H9 (cell line): ENCODE measurements at regions not wholly inside any gene's neighbourhood (a gene's known extent, or its start where the extent isn't known, plus 50 kb on each side); places are given as distances from the start of the nearest gene placed in this dataset.

Experiments
- DNase-seq: peaks from one replicate; pipeline ENCODE4 v3.0.0-alpha.2; 2017
- H2AFZ ChIP-seq: one replicate; pipeline ENCODE4 v1.6.1; 2013; ENCODE audit warnings: mild to moderate bottlenecking, low read length, control low read depth, moderate library complexity
- H2AK5ac ChIP-seq: 2 replicates; pipeline ENCODE4 v1.6.1; 2013; ENCODE audit warnings: low read length, control low read depth, mixed read lengths; ENCODE audit not compliant: insufficient read length
- H2BK120ac ChIP-seq: one replicate; pipeline ENCODE4 v1.6.1; 2013; ENCODE audit warnings: low read depth, mild to moderate bottlenecking, low read length, control low read depth, inconsistent platforms; ENCODE audit not compliant: poor library complexity, severe bottlenecking
- H2BK12ac ChIP-seq: 2 replicates; pipeline ENCODE4 v1.6.1; 2013; ENCODE audit warnings: low read length, control low read depth, mixed read lengths, low read depth; ENCODE audit not compliant: insufficient read length
- H2BK15ac ChIP-seq: 2 replicates; pipeline ENCODE4 v1.6.1; 2013; ENCODE audit warnings: low read depth, low read length, control low read depth
- H2BK20ac ChIP-seq: one replicate; pipeline ENCODE4 v1.6.1; 2013; ENCODE audit warnings: low read depth, mild to moderate bottlenecking, low read length, control low read depth, inconsistent platforms; ENCODE audit not compliant: poor library complexity, severe bottlenecking
- H2BK5ac ChIP-seq: 2 replicates; pipeline ENCODE4 v1.6.1; 2013; ENCODE audit warnings: low read length, control low read depth, mixed read lengths; ENCODE audit not compliant: insufficient read length
- H3K14ac ChIP-seq: 2 replicates; pipeline ENCODE4 v1.6.1; 2013; ENCODE audit warnings: low read length, control low read depth; ENCODE audit not compliant: insufficient read depth
- H3K18ac ChIP-seq: 2 replicates; pipeline ENCODE4 v1.6.1; 2013; ENCODE audit warnings: low read depth, mild to moderate bottlenecking, mixed read lengths, low read length, control low read depth; ENCODE audit not compliant: insufficient read length
- H3K23ac ChIP-seq: 2 replicates; pipeline ENCODE4 v1.6.1; 2013; ENCODE audit warnings: low read length, control low read depth, mixed read lengths, low read depth; ENCODE audit not compliant: insufficient read length
- H3K23me2 ChIP-seq: 2 replicates; pipeline ENCODE4 v1.6.1; 2013; ENCODE audit warnings: low read depth, mild to moderate bottlenecking, mixed read lengths, low read length, control low read depth; ENCODE audit not compliant: insufficient read length, poor library complexity, severe bottlenecking
- H3K27ac ChIP-seq: 2 replicates; pipeline ENCODE4 v1.5.1; 2013; ENCODE audit warnings: low read length, control low read depth, mixed read lengths, low read depth; ENCODE audit not compliant: insufficient read length
- H3K27me3 ChIP-seq: 2 replicates; pipeline ENCODE4 v1.6.1; 2013; ENCODE audit warnings: low read length, control low read depth, inconsistent platforms; ENCODE audit not compliant: insufficient read depth
- H3K4ac ChIP-seq: 2 replicates; pipeline ENCODE4 v1.6.1; 2013; ENCODE audit warnings: low read depth, mild to moderate bottlenecking, control low read depth, inconsistent platforms, low read length, moderate library complexity
- H3K4me1 ChIP-seq: 2 replicates; pipeline ENCODE4 v1.6.1; 2013; ENCODE audit warnings: low read length, control low read depth, inconsistent platforms; ENCODE audit not compliant: insufficient read depth
- H3K4me2 ChIP-seq: 2 replicates; pipeline ENCODE4 v1.6.1; 2013; ENCODE audit warnings: low read length, control low read depth, mixed read lengths; ENCODE audit not compliant: insufficient read length, insufficient read depth
- H3K56ac ChIP-seq: 2 replicates; pipeline ENCODE4 v1.6.1; 2013; ENCODE audit warnings: low read depth, mild to moderate bottlenecking, mixed read lengths, low read length, control low read depth; ENCODE audit not compliant: insufficient read length
- H3K79me1 ChIP-seq: 2 replicates; pipeline ENCODE4 v1.6.1; 2013; ENCODE audit warnings: low read depth, mild to moderate bottlenecking, moderate library complexity, low read length, control low read depth, inconsistent platforms; ENCODE audit not compliant: insufficient read depth, poor library complexity, severe bottlenecking
- H3K79me2 ChIP-seq: 2 replicates; pipeline ENCODE4 v1.6.1; 2013; ENCODE audit warnings: low read length, control low read depth, inconsistent platforms; ENCODE audit not compliant: insufficient read depth
- H3K9ac ChIP-seq: 2 replicates; pipeline ENCODE4 v1.6.1; 2013; ENCODE audit warnings: low read length, control low read depth, mixed read lengths; ENCODE audit not compliant: insufficient read length; ENCODE audit errors: extremely low read depth
- H3K9me3 ChIP-seq: one replicate; pipeline ENCODE4 v1.6.1; 2013; ENCODE audit warnings: low read depth, low read length, inconsistent platforms; ENCODE audit not compliant: control insufficient read depth
- H3T11ph ChIP-seq: one replicate; pipeline ENCODE4 v1.6.1; 2013; ENCODE audit warnings: mild to moderate bottlenecking, low read length, control low read depth, inconsistent platforms
- H4K20me1 ChIP-seq: one replicate; pipeline ENCODE4 v1.6.1; 2013; ENCODE audit not compliant: control insufficient read depth, insufficient read length, insufficient read depth
- H4K5ac ChIP-seq: 2 replicates; pipeline ENCODE4 v1.6.1; 2013; ENCODE audit warnings: low read depth, mild to moderate bottlenecking, mixed read lengths, low read length, control low read depth; ENCODE audit not compliant: insufficient read length
- H4K8ac ChIP-seq: replicated peaks from 2 replicates; pipeline ENCODE4 v1.6.1; 2013; ENCODE audit warnings: low read length, control low read depth, mixed read lengths, low read depth; ENCODE audit not compliant: insufficient read length
- H4K91ac ChIP-seq: 2 replicates; pipeline ENCODE4 v1.6.1; 2013; ENCODE audit warnings: low read depth, mild to moderate bottlenecking, moderate library complexity, mixed read lengths, low read length, control low read depth; ENCODE audit not compliant: insufficient read length
- H3K27ac Mint-ChIP-seq, 3 experiments: 2 replicates in 2 of 3; 3 replicates in 1 of 3; pipeline ENCODE4 v1.8.0; 2020 to 2021; ENCODE audit warnings: mixed read lengths in 3 of 3, mild to moderate bottlenecking in 1 of 3, moderate library complexity in 1 of 3
- H3K27me3 Mint-ChIP-seq: 2 replicates; pipeline ENCODE4 v1.8.0; 2021; ENCODE audit warnings: low read depth, mild to moderate bottlenecking, moderate library complexity, mixed read lengths
- H3K36me3 Mint-ChIP-seq, 3 experiments: 2 replicates in 2 of 3; 3 replicates in 1 of 3; pipeline ENCODE4 v1.8.0; 2020 to 2021; ENCODE audit warnings: low read depth in 3 of 3, mixed read lengths in 3 of 3; ENCODE audit not compliant: insufficient read depth in 1 of 3
- H3K4me1 Mint-ChIP-seq, 2 experiments: 2 replicates each; pipeline ENCODE4 v1.8.0; 2020; ENCODE audit warnings: mixed read lengths in 2 of 2
- H3K4me3 Mint-ChIP-seq, 2 experiments: 2 replicates in 1 of 2; 3 replicates in 1 of 2; pipeline ENCODE4 v1.8.0; 2020 to 2021; ENCODE audit warnings: mild to moderate bottlenecking in 2 of 2, mixed read lengths in 2 of 2, moderate library complexity in 1 of 2
- H3K9me3 Mint-ChIP-seq, 2 experiments: 2 replicates in 1 of 2; 3 replicates in 1 of 2; pipeline ENCODE4 v1.8.0; 2020; ENCODE audit warnings: mild to moderate bottlenecking in 2 of 2, mixed read lengths in 2 of 2, moderate library complexity in 1 of 2
- WGBS: extraction: QIAGEN DNeasy Blood & Tissue Kit; methylation state at CpG from one replicate; pipeline ENCODE4 v1.1.7; 2013; ENCODE audit warnings: missing lambda C conversion rate, low lambda C conversion rate, mixed read lengths; ENCODE audit not compliant: insufficient read length; ENCODE audit errors: extremely low coverage; 5-methylcytosine and 5-hydroxymethylcytosine counted together
- TF ChIP-seq, protein P1 (sequence below): fragments of 200-600 bp; sonication (generic); conservative IDR thresholded peaks from 3 replicates; pipeline ENCODE4 v1.8.0; 2021; ENCODE audit warnings: antibody characterized with exemption, mild to moderate bottlenecking

DNA sequence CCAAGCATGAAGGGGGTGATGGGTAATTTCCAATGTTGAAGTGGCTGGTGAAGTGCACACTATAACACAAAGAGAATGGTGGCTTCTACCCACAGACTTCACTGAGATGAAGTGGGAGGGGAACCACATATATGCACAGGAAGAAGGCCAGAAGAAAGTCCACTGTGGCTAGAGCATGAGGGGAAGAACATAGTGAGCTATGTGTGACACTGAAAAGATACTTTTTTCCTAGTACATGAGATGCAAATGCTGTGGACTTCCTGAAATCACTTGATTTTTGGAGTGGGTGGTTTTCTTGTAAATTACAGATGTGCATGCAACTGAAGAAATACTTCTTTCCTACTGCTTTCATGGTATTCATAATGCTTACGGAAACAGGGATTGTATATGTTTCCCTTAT is 115.6 kb upstream of the PHYHIPL start:
- no peaks in the 10 kb centered on the region for H3K9me3 ChIP-seq
- no peak overlapping the region for H3K18ac ChIP-seq
- no peak overlapping the region for H2BK120ac ChIP-seq
- H2AFZ ChIP-seq = no peak overlapping the region
- H3K4me3 Mint-ChIP-seq = no peak overlapping the region
- H3K36me3 Mint-ChIP-seq = no peaks in the 10 kb centered on the region
- H3K23me2 ChIP-seq = no peaks in the 10 kb centered on the region
- no peak overlapping the region for H3K4ac ChIP-seq
- H3K27me3 Mint-ChIP-seq = peaks cover 3% of the 10 kb centered on the region; the same call in 1 of the 2 replicates
- H4K91ac ChIP-seq = no peak overlapping the region
- no peak overlapping the region for H4K8ac ChIP-seq
- DNase-seq = no peak
- H2AK5ac ChIP-seq = no peak overlapping the region
- H3K23ac ChIP-seq = no peak overlapping the region
- H4K5ac ChIP-seq = no peak overlapping the region
- no peaks in the 10 kb centered on the region for H4K20me1 ChIP-seq
- no peak overlapping the region for H3K56ac ChIP-seq
- TF ChIP-seq, protein P1, sequence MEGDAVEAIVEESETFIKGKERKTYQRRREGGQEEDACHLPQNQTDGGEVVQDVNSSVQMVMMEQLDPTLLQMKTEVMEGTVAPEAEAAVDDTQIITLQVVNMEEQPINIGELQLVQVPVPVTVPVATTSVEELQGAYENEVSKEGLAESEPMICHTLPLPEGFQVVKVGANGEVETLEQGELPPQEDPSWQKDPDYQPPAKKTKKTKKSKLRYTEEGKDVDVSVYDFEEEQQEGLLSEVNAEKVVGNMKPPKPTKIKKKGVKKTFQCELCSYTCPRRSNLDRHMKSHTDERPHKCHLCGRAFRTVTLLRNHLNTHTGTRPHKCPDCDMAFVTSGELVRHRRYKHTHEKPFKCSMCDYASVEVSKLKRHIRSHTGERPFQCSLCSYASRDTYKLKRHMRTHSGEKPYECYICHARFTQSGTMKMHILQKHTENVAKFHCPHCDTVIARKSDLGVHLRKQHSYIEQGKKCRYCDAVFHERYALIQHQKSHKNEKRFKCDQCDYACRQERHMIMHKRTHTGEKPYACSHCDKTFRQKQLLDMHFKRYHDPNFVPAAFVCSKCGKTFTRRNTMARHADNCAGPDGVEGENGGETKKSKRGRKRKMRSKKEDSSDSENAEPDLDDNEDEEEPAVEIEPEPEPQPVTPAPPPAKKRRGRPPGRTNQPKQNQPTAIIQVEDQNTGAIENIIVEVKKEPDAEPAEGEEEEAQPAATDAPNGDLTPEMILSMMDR = no peak
- no peaks in the 10 kb centered on the region for H3K79me2 ChIP-seq
- H2BK15ac ChIP-seq = no peak overlapping the region
- peaks cover 13 to 14% of the 10 kb centered on the region in 2 experiments for H3K4me1 Mint-ChIP-seq
- no peak overlapping the region for H2BK5ac ChIP-seq
- H2BK12ac ChIP-seq = no peak overlapping the region
- H3K4me1 ChIP-seq = peaks cover 2% of the 10 kb centered on the region; the same call in 1 of the 2 replicates
- H3K4me2 ChIP-seq = no peak overlapping the region
- H2BK20ac ChIP-seq = no peak overlapping the region
- no peaks in the 10 kb centered on the region for H3K27me3 ChIP-seq
- no peak overlapping the region for H3K14ac ChIP-seq
- H3K27ac ChIP-seq = no peak overlapping the region
- no peak overlapping the region for H3K27ac Mint-ChIP-seq
- H3K9ac ChIP-seq = no peak overlapping the region
- no peaks in the 10 kb centered on the region for H3K79me1 ChIP-seq
- no peak overlapping the region for H3T11ph ChIP-seq
- H3K9me3 Mint-ChIP-seq = no peaks in the 10 kb centered on the region
- no CpG with 5 or more reads among the region's 1 CpG for WGBS
